ENCODE measurements at regions not wholly inside any gene's neighbourhood (a gene's known extent, or its start where the extent isn't known, plus 50 kb on each side); places are given as distances from the start of the nearest gene placed in this dataset.
"Not testable (repeated sequence)": the region's sequence is repeated elsewhere in the genome, so short reads cannot be mapped to it uniquely, and the experiment has no call there.

DNA sequence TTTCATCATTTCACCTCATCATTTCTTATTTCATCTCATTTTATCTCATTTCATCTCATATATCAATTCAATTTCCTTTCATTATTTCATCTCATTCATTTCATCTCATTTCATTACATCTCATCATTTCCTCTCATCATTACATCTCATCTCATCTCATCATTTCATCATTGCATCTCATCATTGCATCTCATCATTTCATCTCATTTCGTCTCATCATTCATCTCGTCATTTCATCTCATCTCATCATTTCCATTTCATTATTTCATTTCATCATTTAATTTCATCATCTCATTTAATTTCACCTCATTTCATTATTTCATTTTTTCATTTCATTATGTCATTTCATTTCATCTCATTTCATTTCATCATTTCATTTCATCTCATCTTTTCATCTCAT is 168.5 kb upstream of the FAM72C start:
- not testable (repeated sequence) for FAIRE-seq

DNA sequence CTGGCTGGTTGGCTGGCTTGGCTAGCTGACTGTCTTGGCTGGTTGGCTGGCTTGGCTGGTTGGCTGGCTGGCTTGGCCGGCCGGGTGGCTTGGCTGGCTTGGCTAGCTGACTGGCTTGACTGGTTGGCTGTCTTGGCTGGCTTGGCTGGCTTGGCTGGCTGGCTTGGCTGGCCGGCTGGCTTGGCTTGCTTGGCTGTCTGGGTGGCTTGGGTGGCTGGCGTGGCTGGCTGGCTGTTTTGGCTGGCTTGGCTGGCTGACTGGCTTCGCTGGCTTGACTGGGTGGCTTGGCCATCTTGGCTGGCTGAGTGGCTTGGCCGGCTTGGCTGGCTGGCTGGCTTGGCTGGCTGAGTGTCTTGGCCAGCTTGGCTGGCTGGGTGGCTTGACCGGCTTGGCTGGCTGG is 133.2 kb upstream of the FAM72C start:
- DNase-seq (ENCODE audit: insufficient read length): not testable (repeated sequence)

More for the DNA sequence above, 168.5 kb upstream of the FAM72C start:
- DNase-seq (ENCODE audit: insufficient read length): not testable (repeated sequence)

DNA sequence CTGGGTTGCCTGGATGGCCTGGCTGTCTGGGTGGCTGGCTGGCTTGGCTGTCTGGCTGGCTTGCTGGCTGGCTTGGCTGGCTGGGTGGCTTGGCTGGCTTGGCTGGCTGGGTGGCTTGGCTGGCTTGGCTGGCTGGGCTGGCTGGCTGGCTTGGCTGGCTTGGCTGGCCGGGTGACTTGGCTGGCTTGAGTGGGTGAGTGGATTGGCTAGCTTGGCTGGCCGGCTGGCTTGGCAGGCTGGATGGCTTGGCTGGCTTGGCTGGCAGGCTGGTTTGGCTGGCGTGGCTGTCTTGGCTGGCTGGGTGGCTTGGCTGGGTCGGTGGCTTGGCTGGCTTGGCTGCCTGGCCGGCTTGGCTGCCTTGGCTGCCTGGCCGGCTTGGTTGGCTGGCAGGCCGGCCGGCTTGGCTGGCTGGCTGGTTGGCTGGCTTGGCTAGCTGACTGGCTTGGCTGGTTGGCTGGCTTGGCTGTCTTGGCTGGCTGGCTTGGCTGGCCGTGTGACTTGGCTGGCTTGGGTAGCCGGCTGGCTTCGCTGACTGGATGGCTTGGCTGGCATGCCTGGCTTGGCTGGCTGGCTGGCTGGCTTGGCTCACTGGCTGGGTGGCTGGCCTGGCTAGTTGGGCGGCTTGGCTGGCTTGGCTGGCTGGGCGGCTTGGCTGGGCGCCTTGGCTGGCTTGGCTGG is 132.4 kb upstream of the FAM72C start:
- not testable (repeated sequence) for FAIRE-seq
- DNase-seq (ENCODE audit: insufficient read length): peak; percentile 6

More for the DNA sequence above, 133.2 kb upstream of the FAM72C start:
- not testable (repeated sequence) for FAIRE-seq

DNA sequence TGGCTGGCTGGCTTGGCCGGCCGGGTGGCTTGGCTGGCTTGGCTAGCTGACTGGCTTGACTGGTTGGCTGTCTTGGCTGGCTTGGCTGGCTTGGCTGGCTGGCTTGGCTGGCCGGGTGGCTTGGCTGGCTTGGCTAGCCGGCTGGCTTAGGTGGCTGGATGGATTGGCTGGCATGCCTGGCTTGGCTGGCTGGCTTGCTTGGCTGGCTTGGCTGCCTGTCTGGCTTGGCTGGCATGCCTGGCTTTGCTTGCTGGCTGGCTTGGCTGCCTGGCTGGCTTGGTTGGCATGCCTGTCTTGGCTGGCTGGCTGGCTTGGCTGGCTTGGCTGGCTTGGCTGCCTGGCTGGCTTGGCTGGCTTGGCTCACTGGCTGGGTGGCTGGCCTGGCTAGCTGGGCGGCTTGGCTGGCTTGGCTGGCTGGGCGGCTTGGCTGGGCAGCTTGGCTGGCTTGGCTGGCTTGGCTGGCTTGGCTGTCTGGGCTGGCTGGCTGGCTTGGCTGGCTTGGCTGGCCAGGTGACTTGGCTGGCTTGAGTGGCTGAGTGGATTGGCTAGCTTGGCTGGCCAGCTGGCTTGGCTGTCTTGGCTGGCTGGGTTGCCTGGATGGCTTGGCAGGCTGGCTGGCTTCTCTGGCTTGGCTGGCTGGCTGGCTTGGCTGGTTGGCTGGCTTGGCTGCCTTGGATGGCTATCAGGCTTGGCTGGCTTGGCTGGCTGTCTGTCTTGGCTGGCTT is 131.5 kb upstream of the FAM72C start:
- FAIRE-seq: not testable (repeated sequence)

GRCh38 chr1:144102046-144102745 is 130.4 kb upstream of the FAM72C start:
- not testable (repeated sequence) for DNase-seq (ENCODE audit: insufficient read length); FAIRE-seq

More for the DNA sequence above, 131.5 kb upstream of the FAM72C start:
- not testable (repeated sequence) for DNase-seq (ENCODE audit: insufficient read length)

- no peak for TF ChIP-seq TAF1 (IDR thresholded peaks at IDR 0.05; ENCODE audit: borderline replicate concordance, low read depth, low read length)
- TF ChIP-seq POLR2A (IDR thresholded peaks at IDR 0.05; ENCODE audit: low read depth, low read length): no peak
- TF ChIP-seq POLR2AphosphoS5 (IDR thresholded peaks at IDR 0.05; ENCODE audit: low read depth, low read length): no peak
- no peak for FAIRE-seq
Measured at GRCh38 chr1:144101397-144102045, 129.7 kb upstream of the FAM72C start.

DNA sequence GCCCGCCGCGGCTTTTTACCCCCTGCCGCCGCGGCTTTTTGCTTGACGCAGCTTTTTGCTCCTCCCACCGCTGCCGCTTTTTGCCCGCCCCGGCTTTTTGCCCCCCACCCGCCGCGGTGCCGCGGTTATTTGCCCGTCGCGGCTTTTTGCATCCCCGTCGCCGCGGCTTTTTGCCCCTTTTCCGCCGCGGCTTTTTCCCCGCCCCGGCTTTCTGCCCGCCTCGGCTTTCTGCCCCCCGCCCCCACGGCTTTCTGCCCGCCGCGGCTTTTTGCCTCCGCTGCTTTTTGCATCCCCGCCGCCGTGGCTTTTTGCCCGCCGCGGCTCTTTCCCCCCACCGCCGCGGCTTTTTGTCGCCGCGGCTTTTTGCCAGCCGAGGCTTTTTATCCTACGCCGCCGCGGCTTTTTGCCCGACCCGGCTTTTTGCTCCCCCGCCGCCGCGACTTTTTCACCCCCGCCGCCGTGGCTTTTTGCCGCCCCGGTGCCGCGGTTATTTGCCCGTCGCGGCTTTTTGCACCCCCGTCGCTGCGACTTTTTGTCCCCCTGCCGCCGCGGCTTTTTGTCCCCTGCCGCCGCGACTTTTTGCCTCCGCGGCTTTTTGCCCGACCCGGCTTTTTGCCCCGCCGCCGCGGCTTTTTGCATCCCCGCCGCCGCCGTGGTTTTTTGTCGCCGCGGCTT is 105.5 kb upstream of the FAM72C start:
- DNase-seq (ENCODE audit: insufficient read length); FAIRE-seq: not testable (repeated sequence)

More at GRCh38 chr1:144101397-144102045, 129.7 kb upstream of the FAM72C start:
- peak; percentile 2 for DNase-seq (ENCODE audit: insufficient read length)

- not testable (repeated sequence) for DNase-seq (ENCODE audit: insufficient read length); FAIRE-seq
Measured at GRCh38 chr1:144076646-144077045, 104.9 kb upstream of the FAM72C start.

- not testable (repeated sequence) for DNase-seq (ENCODE audit: insufficient read length); FAIRE-seq
Measured at GRCh38 chr1:144070394-144071053, 98.7 kb upstream of the FAM72C start.

GRCh38 chr1:144067042-144067441 is 95.3 kb upstream of the FAM72C start:
- DNase-seq (ENCODE audit: insufficient read length); FAIRE-seq: not testable (repeated sequence)

DNA sequence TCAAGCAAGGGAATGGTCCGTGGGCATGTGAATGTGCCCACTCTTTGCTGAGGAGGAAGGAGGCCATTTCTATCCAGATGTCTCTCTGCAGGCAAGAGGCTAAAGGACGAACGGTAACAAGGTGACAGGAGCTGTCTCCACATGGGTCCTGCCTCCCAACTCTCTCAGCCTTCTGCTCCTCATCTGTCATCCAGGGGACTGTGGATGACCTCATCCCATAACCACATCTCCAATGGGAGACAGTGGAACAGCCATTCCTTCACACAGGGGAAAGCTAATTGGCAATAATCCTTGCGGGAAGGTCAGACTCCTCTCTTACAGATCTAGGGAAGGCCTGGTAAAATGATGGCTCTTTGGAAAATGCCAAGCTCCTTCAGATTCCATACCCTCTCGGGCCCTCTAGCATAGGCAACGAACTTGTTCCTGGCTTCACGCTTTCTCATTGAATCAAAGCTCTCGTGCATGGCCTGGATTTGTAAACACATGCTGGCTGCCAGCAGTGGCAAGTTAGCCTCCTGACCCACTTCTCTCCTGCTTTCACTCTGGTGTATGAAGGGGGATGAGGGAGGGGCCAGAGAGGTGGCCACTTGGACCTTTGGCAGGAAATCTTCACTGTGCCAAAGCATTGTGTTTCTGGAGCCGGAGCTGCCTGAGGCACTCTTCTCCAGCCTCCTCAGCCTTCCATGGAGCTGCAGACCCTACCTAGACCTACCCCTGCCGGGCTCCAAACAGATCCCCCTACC is 94.5 kb upstream of the FAM72C start:
- not testable (repeated sequence) for FAIRE-seq; DNase-seq (ENCODE audit: insufficient read length)

DNA sequence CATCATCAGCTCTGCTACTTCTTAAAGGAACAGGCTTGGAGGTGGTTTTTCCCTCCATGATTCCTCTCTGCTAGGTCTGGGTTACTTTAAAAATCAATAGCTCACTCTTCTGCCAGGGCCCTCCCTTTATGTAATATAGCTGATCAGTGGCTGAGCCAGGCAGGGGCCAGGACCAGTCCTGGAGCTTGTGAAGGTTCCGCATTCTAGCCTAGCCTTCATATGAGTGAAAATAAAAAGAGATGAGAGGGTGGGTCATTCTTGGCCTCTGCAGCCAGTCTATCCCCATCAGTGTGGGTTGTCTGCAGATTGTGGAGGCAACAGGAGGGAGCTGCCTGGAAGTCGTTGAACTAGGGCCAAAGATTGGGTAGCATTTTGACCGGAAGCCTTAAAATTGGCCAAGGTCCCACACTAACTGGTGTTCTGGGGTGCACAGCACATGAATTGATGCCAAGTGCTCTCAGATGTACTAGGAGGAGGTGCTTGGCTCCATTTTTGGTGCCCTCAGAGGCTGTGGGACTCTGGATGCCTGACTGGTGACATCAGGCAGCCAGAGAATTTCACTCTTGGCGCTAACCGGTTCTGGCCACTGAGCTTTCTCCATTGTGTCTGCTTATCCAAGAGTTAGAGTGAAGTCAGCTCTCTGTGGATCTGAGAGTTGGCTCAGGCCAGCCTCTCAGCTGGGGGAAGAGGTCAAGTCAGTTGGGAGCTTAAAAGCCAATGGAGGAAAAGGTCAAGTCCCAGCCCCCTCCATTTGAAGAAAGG is 93.7 kb upstream of the FAM72C start:
- not testable (repeated sequence) for FAIRE-seq; DNase-seq (ENCODE audit: insufficient read length)

- not testable (repeated sequence) for FAIRE-seq; DNase-seq (ENCODE audit: insufficient read length)
Measured at GRCh38 chr1:144049365-144049764, 77.6 kb upstream of the FAM72C start.

DNA sequence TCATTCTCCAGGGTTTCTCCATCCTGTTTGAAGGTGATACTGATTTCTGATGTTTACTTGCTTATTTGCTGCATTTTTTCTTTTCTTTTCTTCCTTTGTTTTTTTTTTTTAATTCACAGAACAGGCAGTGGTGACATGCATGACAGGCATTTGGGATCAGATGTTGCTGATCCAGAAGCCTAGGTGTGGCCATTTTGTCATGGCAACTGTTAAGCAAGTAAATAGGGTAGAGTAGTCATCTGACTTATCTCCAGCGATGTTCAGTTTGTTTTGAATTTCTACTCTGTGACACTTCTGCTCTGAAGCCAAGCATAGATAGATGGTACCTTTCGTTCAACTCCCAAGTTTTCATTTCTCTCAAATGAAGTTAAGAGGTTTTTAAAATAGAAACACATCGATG is 74.9 kb upstream of the FAM72C start:
- DNase-seq (ENCODE audit: insufficient read length); FAIRE-seq: not testable (repeated sequence)

GRCh38 chr1:144045751-144046546 is 74.2 kb upstream of the FAM72C start:
- DNase-seq (ENCODE audit: insufficient read length); FAIRE-seq: not testable (repeated sequence)

- FAIRE-seq; DNase-seq (ENCODE audit: insufficient read length): not testable (repeated sequence)
Measured at GRCh38 chr1:144042251-144042650, 70.5 kb upstream of the FAM72C start.

All from GM12892 (cell line).